Left lung (tissue), 4 donors: ENCODE measurements at regions not wholly inside any gene's neighbourhood (a gene's known extent, or its start where the extent isn't known, plus 50 kb on each side); places are given as distances from the start of the nearest gene placed in this dataset.

Experiments used
- ATAC-seq: fragments of 200-7000 bp; cut with Tn5 transposase; one replicate; pipeline ENCODE4 v1.9.1; 2020; ENCODE audit warnings: moderate library complexity
- DNase-seq, 4 donors: peaks; one replicate each; pipeline ENCODE4 v3.0.0-alpha.2; 2013 to 2020
- H3K27ac ChIP-seq, 2 donors: fragments of 200-600 bp; sonication (generic) in 1 of 2; one replicate each; pipeline versions ENCODE4 v1.5.0 to v1.8.0; 2020 to 2021
- H3K27me3 ChIP-seq, 2 donors: fragments of 200-600 bp; sonication (generic) in 1 of 2; one replicate each; pipeline versions ENCODE4 v1.5.0 to v1.8.0; 2020 to 2021
- H3K36me3 ChIP-seq, 2 donors: fragments of 200-600 bp; sonication (generic) in 1 of 2; one replicate each; pipeline versions ENCODE4 v1.5.0 to v1.8.0; 2020 to 2021
- H3K4me1 ChIP-seq, 2 donors: fragments of 200-600 bp; one replicate each; pipeline ENCODE4 v1.8.0; 2021
- H3K4me3 ChIP-seq, 2 donors: fragments of 200-600 bp; sonication (generic) in 1 of 2; one replicate each; pipeline versions ENCODE4 v1.5.0 to v1.8.0; 2020 to 2021; ENCODE audit warnings: mild to moderate bottlenecking in 1 of 2
- H3K9me3 ChIP-seq, 2 donors: fragments of 200-600 bp; sonication (generic) in 1 of 2; one replicate each; pipeline versions ENCODE4 v1.5.0 to v1.8.0; 2020 to 2021
- CTCF ChIP-seq, 2 donors: fragments of 200-600 bp; sonication (generic) in 1 of 2; IDR thresholded peaks; one replicate each; pipeline versions ENCODE4 v1.5.0 to v1.8.0; 2021; ENCODE audit warnings: antibody characterized with exemption in 2 of 2
- intact Hi-C, 2 donors: fragments of 100-400 bp; cut with DNase I; formaldehyde crosslinking; loops; one replicate each; pipeline versions ENCODE4 v1.11.2 to v1.14.2; 2022
- donor health status: DM: no; HTN: yes; CAD: no.
- donor health status: DM: no; HTN: no; CAD: no.

- no peak overlapping the region for H3K27ac ChIP-seq
- ATAC-seq, result no peak
These were observed 215.9 kb upstream of the SOX21 start for GRCh38 chr13:94928127-94928775.

DNA sequence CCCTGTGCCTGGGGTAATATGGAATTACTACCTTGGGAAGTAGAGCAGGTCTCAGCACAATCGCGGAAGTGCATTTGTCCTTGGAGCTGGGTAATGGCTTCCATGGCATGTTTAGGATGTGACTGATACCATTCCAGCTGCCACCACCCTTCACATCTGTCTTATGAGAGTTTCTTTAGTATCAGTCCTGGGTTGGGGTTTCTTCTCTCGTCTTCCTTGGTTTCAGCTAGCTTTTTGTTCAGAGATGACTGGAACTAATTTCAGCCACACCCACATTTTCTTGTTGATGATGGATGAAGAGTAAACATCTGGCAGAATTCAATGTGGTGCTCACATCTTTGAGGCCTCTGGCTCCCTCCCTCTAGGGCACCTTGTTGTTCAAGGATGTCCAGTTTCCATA lies 212.9 kb upstream of the SOX21 start:
- Histone ChIP-seq H3K27me3 (no peaks in the 10 kb centered on the region), H3K4me1 (no peaks in the 10 kb centered on the region), H3K27ac (no peak overlapping the region), H3K9me3 (no peaks in the 10 kb centered on the region), H3K36me3 (no peaks in the 10 kb centered on the region), H3K4me3 (no peak overlapping the region)
- intact Hi-C loops, result no loop called here
- ATAC-seq, result no peak
- no peak for DNase-seq
- TF ChIP-seq CTCF (IDR thresholded peaks at IDR 0.05), result no peak

More at GRCh38 chr13:94928127-94928775, 215.9 kb upstream of the SOX21 start:
- Histone ChIP-seq H3K9me3 (peaks cover 0 to 4% of the 10 kb centered on the region in 2 donors), H3K4me1 (no peaks in the 10 kb centered on the region), H3K27me3 (no peaks in the 10 kb centered on the region), H3K4me3 (no peak overlapping the region), H3K36me3 (no peaks in the 10 kb centered on the region)
- intact Hi-C loops, result no loop called here
- no peak for DNase-seq
- TF ChIP-seq CTCF (IDR thresholded peaks at IDR 0.05), result no peak

GRCh38 chr13:94921181-94921580 lies 208.8 kb upstream of the SOX21 start:
- H3K4me1 ChIP-seq, result no peaks in the 10 kb centered on the region
- H3K36me3 ChIP-seq, result no peaks in the 10 kb centered on the region
- intact Hi-C loops, result no loop called here
- no peaks in the 10 kb centered on the region for H3K27me3 ChIP-seq
- H3K27ac ChIP-seq, result no peak overlapping the region
- H3K4me3 ChIP-seq, result no peak overlapping the region
- TF ChIP-seq CTCF (IDR thresholded peaks at IDR 0.05), result no peak
- DNase-seq (no peak), ATAC-seq (no peak)
- H3K9me3 ChIP-seq, result no peaks in the 10 kb centered on the region

DNA sequence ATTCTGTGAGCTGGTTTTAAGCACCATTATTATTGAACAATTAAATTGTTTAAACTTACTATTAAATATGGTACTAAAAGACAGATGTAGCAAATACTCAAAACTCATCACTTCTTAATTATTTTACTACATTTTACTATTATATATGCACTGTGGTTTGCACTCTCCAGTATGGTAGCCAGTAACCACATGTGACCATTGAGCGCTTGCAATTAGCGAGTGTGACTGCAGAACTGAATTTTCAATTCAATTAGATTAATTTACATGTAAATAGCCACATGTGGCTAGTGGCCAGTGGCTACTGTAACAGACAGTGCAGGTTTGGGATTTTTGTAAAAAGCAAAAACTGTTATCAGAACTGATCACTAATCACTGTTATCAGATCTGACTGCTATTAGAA lies 208.2 kb upstream of the SOX21 start:
- Histone ChIP-seq H3K9me3 (no peaks in the 10 kb centered on the region), H3K4me3 (no peak overlapping the region), H3K27ac (no peak overlapping the region), H3K27me3 (no peaks in the 10 kb centered on the region), H3K36me3 (no peaks in the 10 kb centered on the region), H3K4me1 (no peaks in the 10 kb centered on the region)
- ATAC-seq (no peak), DNase-seq (no peak)
- intact Hi-C loops, result no loop called here
- TF ChIP-seq CTCF (IDR thresholded peaks at IDR 0.05), result no peak

DNA sequence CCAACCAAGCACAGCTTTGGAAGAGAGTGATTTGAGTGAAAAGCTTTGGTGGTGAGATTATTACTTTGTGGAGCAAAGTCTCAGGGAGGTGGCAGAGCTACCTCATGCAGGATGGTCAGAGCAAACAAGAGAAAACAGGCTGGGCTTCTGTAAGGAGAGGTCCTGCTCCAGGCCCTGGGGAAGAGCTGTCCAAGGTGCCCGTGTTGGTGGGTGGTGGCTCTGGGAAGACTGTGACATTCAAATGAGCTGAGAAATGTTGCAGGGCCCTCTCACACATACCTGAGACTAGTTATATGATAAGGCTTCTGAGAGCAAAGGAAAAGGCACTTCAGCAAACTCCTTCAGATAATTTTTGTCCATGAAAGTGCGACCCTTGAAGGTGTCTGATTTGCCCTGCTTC lies 205.5 kb upstream of the SOX21 start:
- Histone ChIP-seq H3K36me3 (no peaks in the 10 kb centered on the region), H3K27ac (no peak overlapping the region), H3K27me3 (no peaks in the 10 kb centered on the region), H3K4me3 (no peak overlapping the region), H3K9me3 (no peaks in the 10 kb centered on the region), H3K4me1 (no peaks in the 10 kb centered on the region)
- TF ChIP-seq CTCF (IDR thresholded peaks at IDR 0.05), result no peak
- DNase-seq (peak in 1 of 4 donors; percentile 34), ATAC-seq (no peak)
- intact Hi-C loops, result no loop called here
